Adrenal gland (tissue), 5 donors: ENCODE measurements at regions not wholly inside any gene's neighbourhood (a gene's known extent, or its start where the extent isn't known, plus 50 kb on each side); places are given as distances from the start of the nearest gene placed in this dataset.
A peak's percentile ranks its signal among the peaks of the same experiment; 100 is the strongest.

Source experiments
- CTCF ChIP-seq, 6 experiments: fragments of 450-650 bp in 4 of 6; fragments of 200-600 bp in 2 of 6; sonication (generic) in 1 of 6; IDR thresholded peaks; 1 replicate in 5 of 6; 2 replicates in 1 of 6; pipeline versions ENCODE4 v1.5.1 to v1.8.0; 2016 to 2021; ENCODE audit warnings: antibody characterized with exemption in 6 of 6, mild to moderate bottlenecking in 2 of 6, moderate library complexity in 1 of 6
- POLR2A ChIP-seq, 2 donors: fragments of 450-650 bp; IDR thresholded peaks; one replicate each; pipeline ENCODE4 v1.6.1; 2017; ENCODE audit warnings: antibody characterized with exemption in 2 of 2, mild to moderate bottlenecking in 2 of 2, moderate library complexity in 1 of 2
- donor health status: DM: no; HTN: no; CAD: no.

GRCh38 chr5:153147891-153148623 is 342.4 kb upstream of the GRIA1 start:
- TF ChIP-seq CTCF (IDR thresholded peaks at IDR 0.05) (peak in 4 of 6 experiments; percentile 18 to 39 (median 38)), POLR2A (IDR thresholded peaks at IDR 0.05) (no peak)
